ENCODE measurements at regions not wholly inside any gene's neighbourhood (a gene's known extent, or its start where the extent isn't known, plus 50 kb on each side); places are given as distances from the start of the nearest gene placed in this dataset.

- TF ChIP-seq ZNF70 (CRISPR knock-in tag; IDR thresholded peaks at IDR 0.05) (no peak), BACH2 (CRISPR knock-in tag; IDR thresholded peaks at IDR 0.05; ENCODE audit: borderline replicate concordance) (no peak), TOX (CRISPR knock-in tag; IDR thresholded peaks at IDR 0.05; ENCODE audit: borderline replicate concordance) (no peak), GLIS3 (CRISPR knock-in tag; IDR thresholded peaks at IDR 0.05) (no peak), ESRRG (CRISPR knock-in tag; IDR thresholded peaks at IDR 0.05) (no peak), CSDC2 (CRISPR knock-in tag; IDR thresholded peaks at IDR 0.05) (no peak), TSHZ2 (CRISPR knock-in tag; IDR thresholded peaks at IDR 0.05) (no peak), RARB (CRISPR knock-in tag; IDR thresholded peaks at IDR 0.05) (no peak), SNAI2 (CRISPR knock-in tag; IDR thresholded peaks at IDR 0.05) (no peak), ZNF8 (CRISPR knock-in tag; IDR thresholded peaks at IDR 0.05) (no peak), ZFP30 (CRISPR knock-in tag; IDR thresholded peaks at IDR 0.05) (no peak), ZC3H10 (CRISPR knock-in tag; IDR thresholded peaks at IDR 0.05) (no peak)
- TF ChIP-seq, protein P1, sequence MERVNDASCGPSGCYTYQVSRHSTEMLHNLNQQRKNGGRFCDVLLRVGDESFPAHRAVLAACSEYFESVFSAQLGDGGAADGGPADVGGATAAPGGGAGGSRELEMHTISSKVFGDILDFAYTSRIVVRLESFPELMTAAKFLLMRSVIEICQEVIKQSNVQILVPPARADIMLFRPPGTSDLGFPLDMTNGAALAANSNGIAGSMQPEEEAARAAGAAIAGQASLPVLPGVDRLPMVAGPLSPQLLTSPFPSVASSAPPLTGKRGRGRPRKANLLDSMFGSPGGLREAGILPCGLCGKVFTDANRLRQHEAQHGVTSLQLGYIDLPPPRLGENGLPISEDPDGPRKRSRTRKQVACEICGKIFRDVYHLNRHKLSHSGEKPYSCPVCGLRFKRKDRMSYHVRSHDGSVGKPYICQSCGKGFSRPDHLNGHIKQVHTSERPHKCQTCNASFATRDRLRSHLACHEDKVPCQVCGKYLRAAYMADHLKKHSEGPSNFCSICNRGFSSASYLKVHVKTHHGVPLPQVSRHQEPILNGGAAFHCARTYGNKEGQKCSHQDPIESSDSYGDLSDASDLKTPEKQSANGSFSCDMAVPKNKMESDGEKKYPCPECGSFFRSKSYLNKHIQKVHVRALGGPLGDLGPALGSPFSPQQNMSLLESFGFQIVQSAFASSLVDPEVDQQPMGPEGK (CRISPR knock-in tag; IDR thresholded peaks at IDR 0.05; ENCODE audit: borderline replicate concordance): no peak
- TF ChIP-seq, protein P2, sequence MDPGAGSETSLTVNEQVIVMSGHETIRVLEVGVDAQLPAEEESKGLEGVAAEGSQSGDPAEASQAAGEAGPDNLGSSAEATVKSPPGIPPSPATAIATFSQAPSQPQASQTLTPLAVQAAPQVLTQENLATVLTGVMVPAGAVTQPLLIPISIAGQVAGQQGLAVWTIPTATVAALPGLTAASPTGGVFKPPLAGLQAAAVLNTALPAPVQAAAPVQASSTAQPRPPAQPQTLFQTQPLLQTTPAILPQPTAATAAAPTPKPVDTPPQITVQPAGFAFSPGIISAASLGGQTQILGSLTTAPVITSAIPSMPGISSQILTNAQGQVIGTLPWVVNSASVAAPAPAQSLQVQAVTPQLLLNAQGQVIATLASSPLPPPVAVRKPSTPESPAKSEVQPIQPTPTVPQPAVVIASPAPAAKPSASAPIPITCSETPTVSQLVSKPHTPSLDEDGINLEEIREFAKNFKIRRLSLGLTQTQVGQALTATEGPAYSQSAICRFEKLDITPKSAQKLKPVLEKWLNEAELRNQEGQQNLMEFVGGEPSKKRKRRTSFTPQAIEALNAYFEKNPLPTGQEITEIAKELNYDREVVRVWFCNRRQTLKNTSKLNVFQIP (CRISPR knock-in tag; IDR thresholded peaks at IDR 0.05; ENCODE audit: borderline replicate concordance, low read depth): no peak
- ATAC-seq: no peak
Measured at GRCh38 chr12:107443320-107444090, 242.1 kb upstream of the PWP1 start.

DNA sequence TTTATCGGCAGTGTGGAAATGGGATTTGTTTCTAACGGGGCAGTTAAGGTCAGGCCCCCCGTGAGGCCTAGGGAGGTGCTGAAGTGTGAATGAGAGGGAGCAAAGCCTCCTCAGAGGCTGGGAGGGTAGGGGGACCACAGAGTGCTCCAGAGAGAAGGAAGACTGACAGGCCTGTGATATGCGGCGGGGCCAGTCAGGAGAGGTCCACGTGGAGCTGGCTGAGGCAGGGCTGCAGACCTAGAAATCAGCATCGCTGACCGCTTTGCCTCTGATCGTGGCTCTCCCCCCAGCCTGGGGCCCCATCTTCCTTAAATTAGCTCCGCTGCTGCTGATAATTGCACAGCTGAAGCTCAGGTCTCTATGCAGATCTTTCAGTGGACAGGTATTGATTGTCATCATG is 240.8 kb upstream of the PWP1 start:
- ATAC-seq: no peak
- TF ChIP-seq ZNF565 (CRISPR knock-in tag; conservative IDR thresholded peaks at IDR 0.05; ENCODE audit: low read depth): no peak
- no peak for TF ChIP-seq ZFP30 (CRISPR knock-in tag; IDR thresholded peaks at IDR 0.05)
- no peak for TF ChIP-seq ZFP3 (CRISPR knock-in tag; IDR thresholded peaks at IDR 0.05)
- TF ChIP-seq RARB (CRISPR knock-in tag; IDR thresholded peaks at IDR 0.05): no peak
- no peak for TF ChIP-seq PPARA (CRISPR knock-in tag; IDR thresholded peaks at IDR 0.05; ENCODE audit: borderline replicate concordance)
- no peak for TF ChIP-seq SNAI2 (CRISPR knock-in tag; IDR thresholded peaks at IDR 0.05)
- no peak for TF ChIP-seq OSR1 (CRISPR knock-in tag; IDR thresholded peaks at IDR 0.05)

DNA sequence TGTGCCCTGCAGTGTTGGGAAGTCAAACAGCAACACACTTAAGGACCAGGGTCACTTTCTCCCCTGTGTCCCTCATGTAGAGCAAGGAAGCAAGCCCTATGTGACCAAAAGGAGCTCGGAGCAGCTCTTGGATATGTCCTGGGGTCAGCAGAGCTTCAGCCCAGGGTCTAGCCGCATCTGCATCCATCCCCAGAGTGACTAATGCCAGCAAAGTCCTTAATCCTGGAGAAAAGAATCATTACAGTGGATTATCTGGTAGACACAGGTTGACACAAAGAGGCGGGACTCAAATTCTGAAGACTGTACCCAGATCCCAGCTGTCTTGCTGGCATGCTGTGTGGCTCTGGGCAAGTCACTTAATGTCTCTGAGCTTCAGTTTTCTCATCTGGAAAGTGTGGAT is 239.1 kb upstream of the PWP1 start:
- ATAC-seq: no peak

More for the DNA sequence above, 239.1 kb upstream of the PWP1 start:
- TF ChIP-seq ZNF565 (CRISPR knock-in tag; conservative IDR thresholded peaks at IDR 0.05; ENCODE audit: low read depth): no peak
- no peak for TF ChIP-seq TOX (CRISPR knock-in tag; IDR thresholded peaks at IDR 0.05; ENCODE audit: borderline replicate concordance)
- no peak for TF ChIP-seq ZC3H10 (CRISPR knock-in tag; IDR thresholded peaks at IDR 0.05)
- TF ChIP-seq, protein P1 (CRISPR knock-in tag; IDR thresholded peaks at IDR 0.05; ENCODE audit: borderline replicate concordance): no peak
- TF ChIP-seq ZFP30 (CRISPR knock-in tag; IDR thresholded peaks at IDR 0.05): no peak
- no peak for TF ChIP-seq CREB5 (CRISPR knock-in tag; IDR thresholded peaks at IDR 0.05; ENCODE audit: low read depth)
- no peak for TF ChIP-seq TSHZ2 (CRISPR knock-in tag; IDR thresholded peaks at IDR 0.05)
- no peak for TF ChIP-seq ISL1 (CRISPR knock-in tag; IDR thresholded peaks at IDR 0.05)
- no peak for TF ChIP-seq BACH2 (CRISPR knock-in tag; IDR thresholded peaks at IDR 0.05; ENCODE audit: borderline replicate concordance)
- no peak for TF ChIP-seq ZNF70 (CRISPR knock-in tag; IDR thresholded peaks at IDR 0.05)
- no peak for TF ChIP-seq ZFP3 (CRISPR knock-in tag; IDR thresholded peaks at IDR 0.05)
- TF ChIP-seq CSRNP3 (CRISPR knock-in tag; IDR thresholded peaks at IDR 0.05): no peak
- TF ChIP-seq CSDC2 (CRISPR knock-in tag; IDR thresholded peaks at IDR 0.05): no peak
- TF ChIP-seq ARNTL (CRISPR knock-in tag; IDR thresholded peaks at IDR 0.05; ENCODE audit: borderline replicate concordance, low read depth): no peak
- no peak for TF ChIP-seq RARB (CRISPR knock-in tag; IDR thresholded peaks at IDR 0.05)
